ENCODE measurements at regions not wholly inside any gene's neighbourhood (a gene's known extent, or its start where the extent isn't known, plus 50 kb on each side); places are given as distances from the start of the nearest gene placed in this dataset.
A peak's percentile ranks its signal among the peaks of the same experiment; 100 is the strongest.
"Not testable (repeated sequence)": the region's sequence is repeated elsewhere in the genome, so short reads cannot be mapped to it uniquely, and the experiment has no call there.

GRCh38 chr10:6995341-6995740 is 415.3 kb upstream of the PRKCQ start:
- DNase-seq, result no peak
- intact Hi-C loops (cut with DNase I), result no loop called here

- no peak for DNase-seq
- intact Hi-C loops (cut with DNase I), result no loop called here
Observed at GRCh38 chr10:6990891-6991290, 410.8 kb upstream of the PRKCQ start.

- intact Hi-C loops (cut with DNase I), result loop anchor here (10.0 kb wide), 1 partner anchor 64 kb away; no protein-coding TSS in a partner anchor
- DNase-seq, result no peak
Observed at GRCh38 chr10:6988654-6989053, 408.6 kb upstream of the PRKCQ start.

GRCh38 chr10:6987536-6987945 is 407.5 kb upstream of the PRKCQ start:
- peak; percentile 47 to 94 (median 82) for DNase-seq
- intact Hi-C loops (cut with DNase I), result loop anchor here (10.0 kb wide), 1 partner anchor 63 kb away; no protein-coding TSS in a partner anchor

- intact Hi-C loops (cut with DNase I), result loop anchor here (10.0 kb wide), 1 partner anchor 62 kb away; no protein-coding TSS in a partner anchor
- DNase-seq, result peak in 3 of 42 donors; percentile 41 to 55 (median 46)
Observed at GRCh38 chr10:6986927-6987326, 406.9 kb upstream of the PRKCQ start.

GRCh38 chr10:6985644-6986043 is 405.6 kb upstream of the PRKCQ start:
- intact Hi-C loops (cut with DNase I), result loop anchor here (10.0 kb wide), 1 partner anchor 61 kb away; no protein-coding TSS in a partner anchor
- DNase-seq, result no peak

- intact Hi-C loops (cut with DNase I), result loop anchor here (10.0 kb wide), 1 partner anchor 60 kb away; no protein-coding TSS in a partner anchor
- DNase-seq, result no peak
Observed at GRCh38 chr10:6984971-6985370, 404.9 kb upstream of the PRKCQ start.

GRCh38 chr10:6984016-6984415 is 403.9 kb upstream of the PRKCQ start:
- intact Hi-C loops (cut with DNase I), result loop anchor here (10.0 kb wide), 1 partner anchor 59 kb away; no protein-coding TSS in a partner anchor
- DNase-seq, result not testable (repeated sequence)

GRCh38 chr10:6980353-6980752 is 400.3 kb upstream of the PRKCQ start:
- DNase-seq, result no peak
- intact Hi-C loops (cut with DNase I), result loop anchor here (10.0 kb wide), 1 partner anchor 56 kb away; no protein-coding TSS in a partner anchor

- DNase-seq, result no peak
- intact Hi-C loops (cut with DNase I), result no loop called here
Observed at GRCh38 chr10:6979371-6979770, 399.3 kb upstream of the PRKCQ start.

GRCh38 chr10:6978187-6978627 is 398.1 kb upstream of the PRKCQ start:
- intact Hi-C loops (cut with DNase I), result no loop called here

GRCh38 chr10:6977398-6978186 is 397.5 kb upstream of the PRKCQ start:
- no peak for DNase-seq
- intact Hi-C loops (cut with DNase I), result no loop called here

More at GRCh38 chr10:6978187-6978627, 398.1 kb upstream of the PRKCQ start:
- no peak for DNase-seq

GRCh38 chr10:6973899-6974298 is 393.8 kb upstream of the PRKCQ start:
- intact Hi-C loops (cut with DNase I), result no loop called here
- DNase-seq, result no peak

GRCh38 chr10:6972226-6972625 is 392.1 kb upstream of the PRKCQ start:
- intact Hi-C loops (cut with DNase I), result no loop called here

GRCh38 chr10:6969659-6970058 is 389.6 kb upstream of the PRKCQ start:
- intact Hi-C loops (cut with DNase I), result no loop called here
- no peak for DNase-seq

More at GRCh38 chr10:6972226-6972625, 392.1 kb upstream of the PRKCQ start:
- DNase-seq, result no peak

GRCh38 chr10:6964543-6964942 is 384.5 kb upstream of the PRKCQ start:
- intact Hi-C loops (cut with DNase I), result no loop called here
- no peak for DNase-seq

GRCh38 chr10:6962576-6962975 is 382.5 kb upstream of the PRKCQ start:
- intact Hi-C loops (cut with DNase I), result no loop called here
- DNase-seq, result no peak

GRCh38 chr10:6958711-6959110 is 378.6 kb upstream of the PRKCQ start:
- no peak for DNase-seq
- intact Hi-C loops (cut with DNase I), result no loop called here

GRCh38 chr10:6958254-6958653 is 378.2 kb upstream of the PRKCQ start:
- intact Hi-C loops (cut with DNase I), result no loop called here
- DNase-seq, result peak in 9 of 42 donors; percentile 8 to 41 (median 19)

- DNase-seq, result no peak
Observed at GRCh38 chr10:6957851-6958250, 377.8 kb upstream of the PRKCQ start.

GRCh38 chr10:6956562-6956961 is 376.5 kb upstream of the PRKCQ start:
- intact Hi-C loops (cut with DNase I), result no loop called here
- no peak for DNase-seq

More at GRCh38 chr10:6957851-6958250, 377.8 kb upstream of the PRKCQ start:
- intact Hi-C loops (cut with DNase I), result no loop called here

Data from head of caudate nucleus (tissue), 42 donors.